SK-N-SH (cell line): ENCODE measurements at regions not wholly inside any gene's neighbourhood (a gene's known extent, or its start where the extent isn't known, plus 50 kb on each side); places are given as distances from the start of the nearest gene placed in this dataset.
A peak's percentile ranks its signal among the peaks of the same experiment; 100 is the strongest.

Experiments used
- CTCF ChIA-PET: fragments of 300-600, 350-600 bp; formaldehyde crosslinking; extraction: SDS; loops from one replicate; lab custom pipeline; 2021; lab: Yijun Ruan, JAX
- POLR2A ChIA-PET: fragments of 350-600 bp; sonication (Branson Sonifier 250); formaldehyde crosslinking; extraction: SDS; loops from one replicate; lab custom pipeline; 2020; ENCODE audit warnings: antibody characterized with exemption, inconsistent platforms; lab: Yijun Ruan, JAX
- DNase-seq: peaks from one replicate; pipeline ENCODE4 v3.0.0; 2012
- H2AFZ ChIP-seq: fragments of 200-600 bp; sonication (generic); 2 replicates; pipeline ENCODE4 v1.8.1; 2016; ENCODE audit warnings: antibody characterized with exemption, mild to moderate bottlenecking, low read depth
- H3F3A ChIP-seq: fragments of 200-600 bp; sonication (generic); replicated peaks from 2 replicates; pipeline ENCODE3; 2016; ENCODE audit warnings: antibody characterized with exemption, mild to moderate bottlenecking; ENCODE audit not compliant: insufficient read depth
- H3K27ac ChIP-seq, 2 experiments: fragments of 200-500 bp in 1 of 2; fragments of 200-600 bp in 1 of 2; sonication (Bioruptor generic) in 1 of 2; sonication (generic), shearing (Covaris generic) in 1 of 2; 2 replicates each; pipeline versions ENCODE4 v1.5.1 to v1.6.1; 2014 to 2016; ENCODE audit warnings: low read depth in 2 of 2, inconsistent platforms in 1 of 2, low read length in 1 of 2, mild to moderate bottlenecking in 1 of 2, mixed read lengths in 1 of 2
- H3K27me3 ChIP-seq: fragments of 200-600 bp; sonication (generic), shearing (Covaris generic); 2 replicates; pipeline ENCODE4 v1.6.1; 2016; ENCODE audit warnings: mixed run types; ENCODE audit not compliant: insufficient read depth
- H3K36me3 ChIP-seq, 2 experiments: fragments of 200-500 bp in 1 of 2; fragments of 200-600 bp in 1 of 2; sonication (Bioruptor generic) in 1 of 2; sonication (generic) in 1 of 2; replicated peaks in 1 of 2; 2 replicates each; pipeline versions ENCODE3 to v1.5.1; 2014 to 2016; ENCODE audit warnings: low read length in 1 of 2, mild to moderate bottlenecking in 1 of 2; ENCODE audit not compliant: insufficient read depth in 2 of 2, control insufficient read depth in 1 of 2
- H3K4me1 ChIP-seq, 2 experiments: fragments of 200-500 bp in 1 of 2; fragments of 200-600 bp in 1 of 2; sonication (Bioruptor generic) in 1 of 2; sonication (generic), shearing (Covaris generic) in 1 of 2; 2 replicates each; pipeline versions ENCODE4 v1.5.1 to v1.6.1; 2014 to 2016; ENCODE audit warnings: low read depth in 1 of 2, low read length in 1 of 2, mixed run types in 1 of 2; ENCODE audit not compliant: insufficient read depth in 2 of 2, control insufficient read depth in 1 of 2
- H3K4me2 ChIP-seq: fragments of 200-600 bp; sonication (generic), shearing (Covaris generic); 2 replicates; pipeline ENCODE4 v1.6.1; 2017; ENCODE audit warnings: mixed run types
- H3K4me3 ChIP-seq, 2 experiments: fragments of 200-500 bp in 1 of 2; fragments of 200-600 bp in 1 of 2; sonication (Bioruptor generic) in 1 of 2; sonication (generic), shearing (Covaris generic) in 1 of 2; 2 replicates each; pipeline versions ENCODE4 v1.5.1 to v1.8.1; 2014 to 2016; ENCODE audit warnings: low read depth in 2 of 2, inconsistent platforms in 1 of 2, low read length in 1 of 2, mild to moderate bottlenecking in 1 of 2, mixed read lengths in 1 of 2, moderate library complexity in 1 of 2
- H3K79me2 ChIP-seq: fragments of 200-600 bp; sonication (generic); 2 replicates; pipeline ENCODE4 v1.8.1; 2017; ENCODE audit warnings: mild to moderate bottlenecking; ENCODE audit not compliant: insufficient read depth
- H3K9ac ChIP-seq: fragments of 200-600 bp; sonication (generic); 2 replicates; pipeline ENCODE4 v1.6.1; 2017; ENCODE audit warnings: mixed run types
- H3K9me2 ChIP-seq: fragments of 200-600 bp; sonication (generic); 2 replicates; pipeline ENCODE4 v1.6.1; 2017; ENCODE audit warnings: mixed run types
- H3K9me3 ChIP-seq: fragments of 200-600 bp; sonication (generic); 2 replicates; pipeline ENCODE4 v1.6.1; 2017; ENCODE audit warnings: mixed run types, mild to moderate bottlenecking, moderate library complexity
- H4K20me1 ChIP-seq: fragments of 200-600 bp; sonication (generic); 2 replicates; pipeline ENCODE4 v1.6.1; 2017; ENCODE audit warnings: mild to moderate bottlenecking, mixed run types; ENCODE audit not compliant: insufficient read depth
- EP300 ChIP-seq, 2 experiments: IDR thresholded peaks; 2 replicates each; pipeline versions ENCODE4 v1.4.0 to v1.6.1; 2012; ENCODE audit warnings: borderline replicate concordance in 1 of 2, low read depth in 1 of 2, low read length in 1 of 2
- FOSL2 ChIP-seq: IDR thresholded peaks from 2 replicates; pipeline ENCODE4 v1.4.0; 2012; ENCODE audit warnings: low read depth, mild to moderate bottlenecking, moderate library complexity, borderline replicate concordance
- FOXJ3 ChIP-seq: sonication (generic); formaldehyde crosslinking; IDR thresholded peaks from 2 replicates; pipeline ENCODE4 v1.5.1; 2020; ENCODE audit warnings: mild to moderate bottlenecking, missing genetic modification reagents
- GATA2 ChIP-seq: sonication (generic); formaldehyde crosslinking; IDR thresholded peaks from 2 replicates; pipeline ENCODE4 v1.5.0; 2020; ENCODE audit warnings: mild to moderate bottlenecking, missing genetic modification reagents
- NFIC ChIP-seq: IDR thresholded peaks from 2 replicates; pipeline ENCODE4 v1.4.0; 2012; ENCODE audit warnings: borderline replicate concordance
- PBX3 ChIP-seq: IDR thresholded peaks from 2 replicates; pipeline ENCODE4; 2012
- POLR2AphosphoS5 ChIP-seq: IDR thresholded peaks from 2 replicates; pipeline ENCODE4 v1.6.1; 2012; ENCODE audit warnings: low read depth, low read length
- RCOR1 ChIP-seq: fragments of 150-350 bp; IDR thresholded peaks from 2 replicates; pipeline ENCODE4 v1.6.1; 2017; ENCODE audit warnings: antibody characterized with exemption, low read length
- REST ChIP-seq: IDR thresholded peaks from 2 replicates; pipeline ENCODE4 v1.6.1; 2012; ENCODE audit warnings: mild to moderate bottlenecking, low read depth, low read length, moderate library complexity
- SMC3 ChIP-seq: IDR thresholded peaks from 2 replicates; pipeline ENCODE4 v1.6.1; 2012; ENCODE audit warnings: low read depth, low read length, improper control_type of control experiment
- YY1 ChIP-seq: IDR thresholded peaks from 2 replicates; pipeline ENCODE4 v1.4.0; 2012; ENCODE audit warnings: low read depth, mild to moderate bottlenecking
- WGBS: methylation state at CpG from one replicate; pipeline ENCODE4 v1.1.6; 2017; ENCODE audit warnings: low lambda C conversion rate; 5-methylcytosine and 5-hydroxymethylcytosine counted together
- TF ChIP-seq, protein P1 (sequence below): fragments of 150-350 bp; IDR thresholded peaks from 2 replicates; pipeline ENCODE4 v1.6.1; 2017; ENCODE audit warnings: antibody characterized with exemption, low read length, low read depth, borderline replicate concordance

DNA sequence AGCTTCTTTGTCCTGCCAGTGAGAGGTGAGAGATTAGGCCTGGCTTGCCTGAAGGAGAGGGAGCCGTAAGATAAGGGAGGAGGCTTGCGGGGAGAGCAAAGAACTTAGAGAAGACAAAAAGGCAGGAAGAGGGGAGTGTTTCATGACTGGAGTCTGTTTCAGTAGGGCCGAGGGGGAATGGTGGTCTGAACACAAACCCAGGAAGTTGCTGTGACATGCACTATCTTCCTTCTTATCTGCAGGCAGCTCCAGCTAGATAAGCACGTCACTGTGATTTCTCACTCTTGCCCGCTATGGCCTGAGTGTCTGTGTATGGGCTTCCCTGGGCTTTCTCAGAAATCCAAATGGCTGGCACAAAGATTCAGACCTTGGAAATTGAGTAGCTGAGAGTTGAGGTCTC lies 307.5 kb upstream of the CLINT1 start:
- Histone ChIP-seq H3K9ac (no peak overlapping the region), H3K9me3 (no peaks in the 10 kb centered on the region), H4K20me1 (no peaks in the 10 kb centered on the region), H3K36me3 (no peaks in the 10 kb centered on the region), H3K27me3 (no peaks in the 10 kb centered on the region)
- ChIA-PET POLR2A (no interaction called here), CTCF (interaction anchor here (0.7 to 1.9 kb wide), 7 partner anchors 9 to 940 kb away, joined by 3 to 16 read pairs (median 4); no protein-coding TSS in a partner anchor)
- WGBS: 71% methylated on average over 4 of the region's 5 CpGs
- DNase-seq: peak; percentile 36
- no peak for TF ChIP-seq SMC3
- peak in 1 of 2 experiments; percentile 64; a peak in 2 of 4 replicates for TF ChIP-seq EP300 (IDR thresholded peaks at IDR 0.05; ENCODE audit: borderline replicate concordance in 1 of 2, low read depth in 1 of 2, low read length in 1 of 2)
- TF ChIP-seq NFIC: no peak
- TF ChIP-seq FOXJ3 (CRISPR knock-in tag): peak; percentile 27; the same call in 1 of the 2 replicates
- TF ChIP-seq PBX3: no peak
- TF ChIP-seq, protein P1, sequence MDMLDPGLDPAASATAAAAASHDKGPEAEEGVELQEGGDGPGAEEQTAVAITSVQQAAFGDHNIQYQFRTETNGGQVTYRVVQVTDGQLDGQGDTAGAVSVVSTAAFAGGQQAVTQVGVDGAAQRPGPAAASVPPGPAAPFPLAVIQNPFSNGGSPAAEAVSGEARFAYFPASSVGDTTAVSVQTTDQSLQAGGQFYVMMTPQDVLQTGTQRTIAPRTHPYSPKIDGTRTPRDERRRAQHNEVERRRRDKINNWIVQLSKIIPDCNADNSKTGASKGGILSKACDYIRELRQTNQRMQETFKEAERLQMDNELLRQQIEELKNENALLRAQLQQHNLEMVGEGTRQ: no peak
- TF ChIP-seq REST: no peak
- TF ChIP-seq RCOR1: peak; percentile 59; the same call in 1 of the 2 replicates
- TF ChIP-seq FOSL2: no peak
- peak; percentile 95 for TF ChIP-seq GATA2
- no peak for TF ChIP-seq YY1
- TF ChIP-seq POLR2AphosphoS5: no peak
- TF ChIP-seq, all 33 proteins: peak for 4
- H3K9me2 ChIP-seq: no peaks in the 10 kb centered on the region
- H2AFZ ChIP-seq: no peak overlapping the region
- no peak overlapping the region; a peak in 1 of 4 replicates for H3K27ac ChIP-seq
- H3K4me3 ChIP-seq: no peak overlapping the region
- H3K4me1 ChIP-seq: peaks cover 0 to 17% of the 10 kb centered on the region in 2 experiments; a peak in 2 of 4 replicates
- no peak overlapping the region for H3K4me2 ChIP-seq
- no peaks in the 10 kb centered on the region for H3F3A ChIP-seq
- no peaks in the 10 kb centered on the region for H3K79me2 ChIP-seq
